ENCODE measurements at regions not wholly inside any gene's neighbourhood (a gene's known extent, or its start where the extent isn't known, plus 50 kb on each side); places are given as distances from the start of the nearest gene placed in this dataset.

DNA sequence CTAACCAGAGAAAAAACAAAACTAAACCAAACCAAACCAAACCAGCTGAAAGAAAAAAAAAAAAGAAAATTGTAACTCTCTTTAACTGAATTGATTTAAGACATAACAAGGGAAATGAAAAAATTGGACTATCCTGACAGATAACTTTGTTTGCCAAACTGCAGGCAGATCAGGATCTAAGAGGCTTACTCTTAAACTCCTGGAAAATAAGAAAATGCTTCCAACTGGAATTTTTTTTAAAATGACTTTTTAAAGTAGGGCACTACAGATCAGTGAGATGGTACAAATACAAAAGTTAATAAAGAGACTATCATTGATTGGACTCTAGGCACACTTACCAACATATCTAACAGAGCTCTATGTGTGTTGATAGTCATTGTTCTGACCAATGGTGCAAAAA is 125.5 kb upstream of the KCNJ16 start:
- H3K36me3 ChIP-seq (ENCODE audit: insufficient read depth, low read length), result no peaks in the 10 kb centered on the region
- no peaks in the 10 kb centered on the region for H3K27me3 ChIP-seq (ENCODE audit: insufficient read depth, low read length)
- H2AFZ ChIP-seq (ENCODE audit: low read depth, low read length), result no peak overlapping the region
- H3K4me1 ChIP-seq (ENCODE audit: insufficient read depth, low read length), result peaks cover 3% of the 10 kb centered on the region
- H3K9me3 ChIP-seq (ENCODE audit: low read length), result no peaks in the 10 kb centered on the region
- no peak overlapping the region for H3K4me3 ChIP-seq (ENCODE audit: low read length)

DNA sequence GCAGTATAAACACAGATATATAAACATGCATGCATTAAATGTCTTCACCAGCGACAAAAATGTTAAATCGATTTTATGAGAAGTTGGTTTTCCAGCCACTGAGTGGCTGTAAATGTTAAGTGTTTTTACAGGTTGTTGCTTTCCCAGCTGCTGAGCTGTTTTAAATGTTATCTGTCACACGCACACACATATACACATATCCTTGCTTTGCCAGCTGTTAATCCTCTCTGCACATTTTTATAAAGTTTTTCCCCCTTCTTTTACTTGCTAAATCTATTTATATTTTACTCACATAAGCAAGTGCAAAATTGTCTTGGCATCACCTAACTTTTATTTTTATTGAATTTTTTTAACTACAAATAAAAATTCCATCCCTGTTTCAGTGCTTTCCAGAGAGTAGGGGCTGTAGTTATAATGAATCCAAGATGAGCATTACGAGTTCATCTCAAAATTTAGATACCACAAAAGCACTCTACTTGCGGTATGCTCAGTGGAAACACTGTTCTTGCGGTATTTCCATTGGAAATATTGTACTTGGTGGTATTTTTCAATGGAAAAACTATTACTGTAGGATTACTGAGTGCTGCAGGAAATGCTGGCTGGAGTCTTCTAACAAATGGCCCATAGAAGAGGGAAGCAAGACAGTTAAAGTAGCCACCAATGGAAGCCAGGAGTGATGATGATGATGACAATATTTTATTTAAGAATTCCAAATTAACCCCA is 124.9 kb upstream of the KCNJ16 start:
- Histone ChIP-seq H3K4me1 (ENCODE audit: insufficient read depth, low read length) (peaks cover 3% of the 10 kb centered on the region), H3K4me3 (ENCODE audit: low read length) (no peak overlapping the region), H3K9me3 (ENCODE audit: low read length) (no peaks in the 10 kb centered on the region), H3K36me3 (ENCODE audit: insufficient read depth, low read length) (no peaks in the 10 kb centered on the region), H2AFZ (ENCODE audit: low read depth, low read length) (no peak overlapping the region), H3K27me3 (ENCODE audit: insufficient read depth, low read length) (no peaks in the 10 kb centered on the region)

DNA sequence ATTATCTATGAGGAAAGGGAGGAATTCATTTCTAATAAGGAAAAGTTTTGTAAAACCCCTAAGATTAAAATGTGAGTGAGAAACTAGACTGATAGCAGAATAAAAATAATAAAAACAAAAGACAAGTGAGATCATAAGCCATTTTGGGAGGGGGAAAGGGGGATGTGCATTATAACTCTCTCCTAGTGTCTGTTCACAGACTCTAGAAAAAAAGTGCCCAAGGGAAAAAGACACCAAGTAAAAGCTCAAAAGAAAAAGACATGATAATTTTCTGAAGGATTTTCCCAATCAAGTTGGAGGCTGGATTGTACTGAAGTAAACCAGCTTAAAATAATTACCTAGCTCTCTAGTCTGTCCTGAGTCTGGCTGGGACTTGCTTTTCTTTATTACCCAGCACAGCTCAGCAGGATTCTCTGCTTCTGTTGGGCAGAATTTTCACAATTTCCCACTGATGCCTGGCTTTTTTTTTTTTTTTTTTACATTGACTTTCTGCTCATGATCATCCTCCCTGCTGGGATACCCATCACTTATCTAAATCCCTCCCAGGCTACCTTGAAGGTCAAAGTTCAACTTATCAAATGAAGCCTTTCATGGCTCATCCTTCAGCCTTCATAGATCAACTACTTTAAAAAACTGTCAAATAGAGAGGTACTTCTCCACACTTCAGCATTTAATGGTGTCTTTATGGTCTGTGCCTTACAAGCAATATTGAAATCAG is 124.2 kb upstream of the KCNJ16 start:
- H3K4me1 ChIP-seq (ENCODE audit: insufficient read depth, low read length), result peaks cover 3% of the 10 kb centered on the region
- no peaks in the 10 kb centered on the region for H3K27me3 ChIP-seq (ENCODE audit: insufficient read depth, low read length)
- H3K9me3 ChIP-seq (ENCODE audit: low read length), result no peaks in the 10 kb centered on the region
- no peak overlapping the region for H2AFZ ChIP-seq (ENCODE audit: low read depth, low read length)
- H3K4me3 ChIP-seq (ENCODE audit: low read length), result no peak overlapping the region
- H3K36me3 ChIP-seq (ENCODE audit: insufficient read depth, low read length), result no peaks in the 10 kb centered on the region

DNA sequence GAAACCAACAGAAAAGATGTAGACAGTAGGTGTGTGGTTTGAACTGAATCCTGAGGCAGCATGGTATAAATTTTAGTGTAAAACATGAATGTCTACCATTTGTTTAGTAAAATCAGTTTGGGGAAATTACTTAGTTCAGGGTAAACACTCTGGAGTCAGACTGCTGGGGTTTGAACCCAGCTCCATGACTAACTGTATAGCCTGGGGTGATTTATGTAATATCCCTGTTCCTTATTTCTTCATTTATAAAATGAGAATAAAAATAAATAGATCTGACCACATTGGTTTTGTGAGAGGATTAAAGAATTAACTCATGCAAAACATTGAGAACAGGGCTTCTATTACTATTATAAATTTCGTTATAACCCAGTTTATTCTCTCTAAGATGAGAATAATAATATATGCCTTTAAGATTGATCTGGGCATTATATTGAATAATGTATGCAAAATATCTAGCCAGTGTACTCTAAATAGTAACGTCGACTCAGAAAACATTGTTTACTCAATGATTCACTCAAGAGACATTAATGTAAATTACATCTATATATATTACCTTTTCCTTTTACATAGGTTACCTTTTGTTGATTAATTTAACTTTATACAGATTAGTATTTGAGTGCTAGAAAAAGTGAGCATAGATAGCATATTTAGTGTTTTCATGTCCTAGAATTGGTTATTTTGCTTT is 120.6 kb upstream of the KCNJ16 start:
- Histone ChIP-seq H3K9me3 (ENCODE audit: low read length) (no peaks in the 10 kb centered on the region), H3K27me3 (ENCODE audit: insufficient read depth, low read length) (no peaks in the 10 kb centered on the region), H3K4me1 (ENCODE audit: insufficient read depth, low read length) (peaks cover 3% of the 10 kb centered on the region), H2AFZ (ENCODE audit: low read depth, low read length) (no peak overlapping the region), H3K36me3 (ENCODE audit: insufficient read depth, low read length) (no peaks in the 10 kb centered on the region), H3K4me3 (ENCODE audit: low read length) (no peak overlapping the region)

DNA sequence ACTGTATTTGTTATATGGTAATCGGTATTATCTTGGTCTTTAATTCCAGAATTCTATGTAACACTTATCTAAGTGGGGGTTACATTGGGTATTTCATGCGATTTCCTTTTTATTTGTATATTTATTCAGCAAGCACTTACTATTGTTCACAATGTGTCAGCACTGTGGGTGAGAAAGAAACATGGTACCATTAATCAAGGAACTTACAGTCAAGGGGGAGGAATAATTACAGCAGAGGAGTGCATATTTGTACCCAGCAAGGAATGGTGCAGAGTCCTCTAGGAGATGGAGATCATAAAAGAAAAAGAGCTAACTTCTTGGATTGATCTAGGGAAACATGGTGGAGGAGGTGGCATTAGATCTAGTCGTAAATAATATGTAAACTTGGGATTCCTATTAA is 117.0 kb upstream of the KCNJ16 start:
- Histone ChIP-seq H3K27me3 (ENCODE audit: insufficient read depth, low read length) (no peaks in the 10 kb centered on the region), H3K4me3 (ENCODE audit: low read length) (no peak overlapping the region), H3K36me3 (ENCODE audit: insufficient read depth, low read length) (no peaks in the 10 kb centered on the region), H3K4me1 (ENCODE audit: insufficient read depth, low read length) (peaks cover 11% of the 10 kb centered on the region), H2AFZ (ENCODE audit: low read depth, low read length) (no peak overlapping the region), H3K9me3 (ENCODE audit: low read length) (no peaks in the 10 kb centered on the region)

DNA sequence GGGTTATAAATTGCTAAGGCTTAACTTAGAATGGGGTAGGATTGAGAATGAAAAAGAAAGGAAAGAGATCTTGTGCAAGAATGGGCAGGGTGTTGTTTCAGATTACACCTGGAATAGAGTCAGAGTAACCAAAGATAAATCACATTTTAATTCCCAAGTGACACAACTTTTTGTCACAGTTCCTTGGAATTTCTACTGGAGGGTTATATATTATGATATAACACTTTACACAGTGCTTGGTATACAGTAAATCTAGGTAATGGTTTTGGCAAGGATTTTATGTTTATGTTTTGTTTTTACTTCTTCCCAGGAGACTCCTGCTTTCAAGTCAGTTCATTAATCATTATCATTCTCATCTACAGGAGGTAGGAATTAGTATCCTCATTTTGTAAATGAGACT is 115.7 kb upstream of the KCNJ16 start:
- Histone ChIP-seq H3K36me3 (ENCODE audit: insufficient read depth, low read length) (no peaks in the 10 kb centered on the region), H3K4me1 (ENCODE audit: insufficient read depth, low read length) (peaks cover 11% of the 10 kb centered on the region), H2AFZ (ENCODE audit: low read depth, low read length) (no peak overlapping the region), H3K4me3 (ENCODE audit: low read length) (no peak overlapping the region), H3K27me3 (ENCODE audit: insufficient read depth, low read length) (no peaks in the 10 kb centered on the region), H3K9me3 (ENCODE audit: low read length) (no peaks in the 10 kb centered on the region)

DNA sequence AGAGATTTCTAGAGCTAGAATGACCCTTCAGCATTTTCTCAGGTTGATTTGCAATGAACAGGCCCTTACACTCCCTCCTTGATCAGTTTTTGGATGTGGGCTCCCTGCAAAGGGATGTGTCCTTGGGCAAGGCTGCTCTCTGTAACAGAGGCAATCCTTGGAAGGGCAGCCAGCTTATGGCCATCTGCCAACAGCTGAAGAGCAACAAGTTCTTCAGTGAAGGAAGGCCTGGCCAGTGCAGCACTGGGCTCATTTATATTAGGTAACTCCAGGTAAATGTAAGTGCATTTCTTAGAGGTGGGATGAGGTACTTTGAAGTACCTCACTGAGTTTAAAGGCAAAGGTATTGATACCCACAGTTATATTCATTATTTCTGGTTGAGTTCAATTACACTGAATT is 114.3 kb upstream of the KCNJ16 start:
- Histone ChIP-seq H3K4me1 (ENCODE audit: insufficient read depth, low read length) (peaks cover 11% of the 10 kb centered on the region), H3K4me3 (ENCODE audit: low read length) (no peak overlapping the region), H3K27me3 (ENCODE audit: insufficient read depth, low read length) (no peaks in the 10 kb centered on the region), H3K36me3 (ENCODE audit: insufficient read depth, low read length) (no peaks in the 10 kb centered on the region), H2AFZ (ENCODE audit: low read depth, low read length) (no peak overlapping the region), H3K9me3 (ENCODE audit: low read length) (no peaks in the 10 kb centered on the region)

DNA sequence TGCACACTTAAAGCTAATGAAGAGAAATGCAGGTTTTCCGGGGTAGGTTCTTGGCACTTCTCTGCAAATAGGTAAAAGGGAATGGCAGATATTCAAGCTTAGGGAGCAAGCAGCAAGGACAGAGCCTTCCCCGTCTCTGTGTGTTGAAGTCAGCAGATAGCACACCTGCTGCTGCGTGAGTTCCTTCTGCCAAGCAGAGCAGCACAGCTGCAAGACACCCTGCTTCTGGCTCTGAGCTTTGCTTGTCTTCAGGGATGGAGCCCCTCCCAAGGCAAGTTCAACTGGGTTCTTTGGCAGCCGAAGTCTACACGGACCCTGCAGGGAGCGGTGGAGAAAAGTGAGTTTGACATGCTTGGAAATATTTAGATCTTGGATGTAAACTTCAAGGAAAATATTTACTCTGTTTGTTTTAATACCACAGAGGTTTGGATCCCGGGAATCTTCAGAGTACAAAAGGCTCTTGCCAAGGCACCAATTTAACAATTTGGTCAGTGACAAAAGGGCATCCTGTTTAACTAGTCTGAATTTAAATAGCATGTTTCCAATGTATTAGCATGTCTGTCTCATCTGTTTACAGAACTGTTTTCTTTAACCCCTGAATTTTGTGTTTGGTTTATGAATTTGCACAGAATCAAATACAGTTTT is 113.4 kb upstream of the KCNJ16 start:
- Histone ChIP-seq H3K36me3 (ENCODE audit: insufficient read depth, low read length) (no peaks in the 10 kb centered on the region), H3K4me3 (ENCODE audit: low read length) (no peak overlapping the region), H2AFZ (ENCODE audit: low read depth, low read length) (no peak overlapping the region), H3K4me1 (ENCODE audit: insufficient read depth, low read length) (peaks cover 11% of the 10 kb centered on the region), H3K27me3 (ENCODE audit: insufficient read depth, low read length) (no peaks in the 10 kb centered on the region), H3K9me3 (ENCODE audit: low read length) (no peaks in the 10 kb centered on the region)

DNA sequence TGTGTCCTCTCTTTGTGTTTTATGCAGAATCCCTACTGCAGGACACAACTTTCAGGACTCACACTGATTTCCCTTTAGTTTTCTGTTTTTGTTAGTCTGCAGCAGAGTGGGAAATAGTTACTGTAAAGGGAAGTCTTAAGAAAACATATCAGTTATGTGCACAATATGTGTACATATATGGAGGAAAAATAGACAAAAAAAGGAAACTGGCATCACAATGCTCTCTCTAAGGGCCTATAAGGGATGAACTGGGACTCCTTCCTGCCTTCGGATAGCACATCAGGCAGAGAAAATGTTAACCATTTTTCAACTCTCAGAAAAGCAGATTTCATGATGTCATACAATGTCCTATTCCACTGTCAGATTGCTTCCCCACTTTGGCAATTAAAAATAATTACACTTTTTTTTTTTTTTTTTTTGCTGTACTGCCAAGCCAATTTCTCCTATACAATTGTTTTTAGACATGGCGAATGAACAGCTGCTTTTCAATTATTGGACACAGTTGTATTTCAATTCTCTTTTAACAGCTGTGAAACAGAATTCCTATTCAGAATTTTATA is 112.5 kb upstream of the KCNJ16 start:
- H3K27me3 ChIP-seq (ENCODE audit: insufficient read depth, low read length), result no peaks in the 10 kb centered on the region
- H3K9me3 ChIP-seq (ENCODE audit: low read length), result no peaks in the 10 kb centered on the region
- no peaks in the 10 kb centered on the region for H3K36me3 ChIP-seq (ENCODE audit: insufficient read depth, low read length)
- H2AFZ ChIP-seq (ENCODE audit: low read depth, low read length), result peak overlapping the region; percentile 15
- peaks cover 11% of the 10 kb centered on the region for H3K4me1 ChIP-seq (ENCODE audit: insufficient read depth, low read length)
- H3K4me3 ChIP-seq (ENCODE audit: low read length), result no peak overlapping the region

DNA sequence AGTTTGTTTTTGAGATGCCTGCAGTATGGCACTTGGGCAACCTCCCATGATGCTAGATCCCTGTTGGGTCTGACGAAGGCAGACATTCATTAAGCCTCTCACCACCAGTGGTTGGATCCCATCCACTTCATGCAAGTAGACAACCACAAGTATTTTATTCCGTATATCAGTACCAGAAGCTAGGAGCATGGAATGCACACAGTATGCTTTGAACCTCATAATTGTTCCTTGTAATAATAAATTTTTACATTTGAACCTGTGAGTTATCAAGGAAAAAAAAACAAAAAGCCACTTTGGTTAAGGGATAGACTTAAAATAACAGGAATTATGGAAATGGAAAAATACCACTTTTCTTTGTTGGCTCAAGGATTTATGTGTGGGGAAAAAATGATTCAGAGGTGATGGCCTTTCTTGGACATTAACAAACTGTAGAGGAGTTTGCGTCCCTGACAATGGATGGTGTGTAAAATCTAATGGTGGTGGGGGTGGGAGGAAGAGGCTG is 107.1 kb upstream of the KCNJ16 start:
- Histone ChIP-seq H3K9me3 (ENCODE audit: low read length) (no peaks in the 10 kb centered on the region), H2AFZ (ENCODE audit: low read depth, low read length) (no peak overlapping the region), H3K4me1 (ENCODE audit: insufficient read depth, low read length) (no peaks in the 10 kb centered on the region), H3K4me3 (ENCODE audit: low read length) (no peak overlapping the region), H3K36me3 (ENCODE audit: insufficient read depth, low read length) (no peaks in the 10 kb centered on the region), H3K27me3 (ENCODE audit: insufficient read depth, low read length) (no peaks in the 10 kb centered on the region)

DNA sequence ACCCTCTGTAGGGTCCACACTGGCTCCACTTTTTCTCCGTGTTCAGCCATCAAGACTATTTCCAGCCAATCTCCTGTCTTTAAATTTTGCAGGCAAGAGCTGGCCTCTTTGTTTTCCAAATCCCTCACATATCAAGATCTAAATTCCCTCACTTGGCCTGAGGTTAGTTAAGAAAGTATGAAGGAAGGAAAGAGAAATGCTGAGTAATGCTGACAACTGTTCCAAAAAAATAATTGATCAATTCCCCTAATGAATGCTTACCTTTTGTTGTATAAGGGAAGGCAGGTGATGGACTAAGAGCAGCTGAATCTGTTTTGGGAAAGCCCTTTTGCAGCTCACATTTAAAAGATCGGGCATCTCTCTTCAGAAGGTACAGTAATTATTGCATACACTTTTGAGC is 105.1 kb upstream of the KCNJ16 start:
- no peak overlapping the region for H3K4me3 ChIP-seq (ENCODE audit: low read length)
- H3K36me3 ChIP-seq (ENCODE audit: insufficient read depth, low read length), result no peaks in the 10 kb centered on the region
- no peak overlapping the region for H2AFZ ChIP-seq (ENCODE audit: low read depth, low read length)
- no peaks in the 10 kb centered on the region for H3K4me1 ChIP-seq (ENCODE audit: insufficient read depth, low read length)
- H3K9me3 ChIP-seq (ENCODE audit: low read length), result no peaks in the 10 kb centered on the region
- H3K27me3 ChIP-seq (ENCODE audit: insufficient read depth, low read length), result no peaks in the 10 kb centered on the region

DNA sequence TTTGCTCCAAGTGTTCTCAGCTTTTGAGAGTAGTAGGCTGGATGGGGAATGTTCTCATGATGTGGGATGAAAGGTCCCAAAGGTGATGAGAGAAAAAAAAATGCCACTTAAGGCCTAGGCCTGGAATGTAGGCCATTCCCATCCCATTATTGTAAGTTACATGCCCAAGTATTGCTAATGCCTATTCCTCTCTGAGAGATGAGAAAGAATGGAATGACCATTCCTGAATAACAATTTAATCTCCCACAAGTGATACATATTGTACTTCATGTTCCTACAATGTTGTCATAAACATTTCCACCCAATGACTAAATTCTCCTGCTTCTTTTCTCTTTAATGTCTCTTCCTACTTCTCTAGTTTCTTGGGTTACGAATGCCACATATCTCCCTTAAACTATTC is 102.8 kb upstream of the KCNJ16 start:
- H3K27me3 ChIP-seq (ENCODE audit: insufficient read depth, low read length), result no peaks in the 10 kb centered on the region
- no peaks in the 10 kb centered on the region for H3K36me3 ChIP-seq (ENCODE audit: insufficient read depth, low read length)
- H2AFZ ChIP-seq (ENCODE audit: low read depth, low read length), result no peak overlapping the region
- H3K4me1 ChIP-seq (ENCODE audit: insufficient read depth, low read length), result no peaks in the 10 kb centered on the region
- no peak overlapping the region for H3K4me3 ChIP-seq (ENCODE audit: low read length)
- no peaks in the 10 kb centered on the region for H3K9me3 ChIP-seq (ENCODE audit: low read length)

DNA sequence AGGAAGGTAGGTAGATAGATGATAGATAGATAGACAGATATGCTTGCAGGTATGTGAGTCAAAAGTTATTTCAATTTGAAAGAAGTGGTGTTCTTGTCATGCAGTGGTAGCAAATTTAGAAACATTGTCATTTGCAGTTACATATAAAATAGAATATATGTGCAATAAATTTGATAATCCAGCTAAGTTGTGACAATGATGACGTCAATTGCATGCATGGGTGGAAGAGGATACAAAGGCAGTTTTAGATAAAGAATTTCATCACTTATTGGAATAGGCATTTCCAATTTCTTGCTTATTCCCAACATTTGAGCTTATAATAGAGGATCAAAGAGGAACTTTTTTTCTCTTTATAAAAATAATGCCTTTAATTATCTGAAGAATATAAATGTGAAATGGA is 99.2 kb upstream of the KCNJ16 start:
- H3K4me3 ChIP-seq (ENCODE audit: low read length), result no peak overlapping the region
- no peak overlapping the region for H2AFZ ChIP-seq (ENCODE audit: low read depth, low read length)
- no peaks in the 10 kb centered on the region for H3K27me3 ChIP-seq (ENCODE audit: insufficient read depth, low read length)

More for the DNA sequence above, 99.2 kb upstream of the KCNJ16 start:
- H3K9me3 ChIP-seq (ENCODE audit: low read length), result no peaks in the 10 kb centered on the region
- no peaks in the 10 kb centered on the region for H3K4me1 ChIP-seq (ENCODE audit: insufficient read depth, low read length)
- H3K36me3 ChIP-seq (ENCODE audit: insufficient read depth, low read length), result no peaks in the 10 kb centered on the region
